ENCODE measurements at regions not wholly inside any gene's neighbourhood (a gene's known extent, or its start where the extent isn't known, plus 50 kb on each side); places are given as distances from the start of the nearest gene placed in this dataset.

- Histone ChIP-seq H3K4me1 (ENCODE audit: control insufficient read depth, insufficient read depth, low read length) (no peaks in the 10 kb centered on the region), H3K4me3 (ENCODE audit: insufficient read depth, low read depth, low read length) (no peak overlapping the region), H3K9me3 (ENCODE audit: control insufficient read depth, low read length) (no peaks in the 10 kb centered on the region), H3K36me3 (ENCODE audit: control insufficient read depth, insufficient read depth, low read length) (no peaks in the 10 kb centered on the region), H3K27me3 (ENCODE audit: control insufficient read depth, insufficient read depth, low read length, poor library complexity, severe bottlenecking) (no peaks in the 10 kb centered on the region), H3K27ac (ENCODE audit: insufficient read depth, low read depth, low read length, poor library complexity, severe bottlenecking) (no peak overlapping the region)
- 91 to 95% methylated on average over 6 of the region's 6 CpGs for WGBS, 2 experiments
These were observed 387.0 kb upstream of the CBLB start for GRCh38 chr3:106255870-106256248.

DNA sequence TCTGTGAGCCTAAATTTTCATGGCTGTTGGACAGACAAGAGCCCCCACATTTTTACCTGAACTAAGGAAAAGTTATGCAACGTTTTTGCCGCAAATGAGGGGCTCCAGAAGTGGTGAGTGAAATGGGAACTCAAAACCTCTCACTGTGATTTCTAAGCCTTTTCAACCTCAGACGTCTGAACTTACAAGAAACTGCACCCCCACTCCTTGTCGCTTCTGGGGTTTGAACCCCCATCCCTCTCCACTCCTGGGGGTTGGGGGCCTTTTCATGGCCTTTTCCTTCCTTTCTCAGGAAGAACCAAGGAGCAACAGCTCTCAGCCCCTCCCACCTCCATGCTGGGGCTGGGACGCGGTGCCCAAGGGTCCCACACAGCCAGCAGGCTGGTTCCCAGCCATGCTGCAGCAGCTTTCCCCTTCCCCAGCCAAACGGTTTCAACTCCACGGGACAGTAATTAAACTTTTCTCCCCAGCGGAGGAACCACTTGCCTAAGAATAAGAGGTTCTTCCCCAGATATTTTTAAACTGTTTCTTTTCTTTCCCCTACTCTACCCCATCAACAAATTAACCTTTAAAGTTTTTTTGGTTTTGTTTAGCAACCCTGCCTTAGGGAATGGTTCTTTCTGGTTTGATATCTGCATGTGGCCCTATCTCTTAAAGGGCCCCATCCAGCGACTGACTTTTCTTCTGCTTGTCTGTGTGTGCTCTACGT is 387.6 kb upstream of the CBLB start:
- H3K36me3 ChIP-seq (ENCODE audit: control insufficient read depth, insufficient read depth, low read length): no peaks in the 10 kb centered on the region
- no peaks in the 10 kb centered on the region for H3K4me1 ChIP-seq (ENCODE audit: control insufficient read depth, insufficient read depth, low read length)
- H3K9me3 ChIP-seq (ENCODE audit: control insufficient read depth, low read length): no peaks in the 10 kb centered on the region
- no peak overlapping the region for H3K4me3 ChIP-seq (ENCODE audit: insufficient read depth, low read depth, low read length)
- H3K27me3 ChIP-seq (ENCODE audit: control insufficient read depth, insufficient read depth, low read length, poor library complexity, severe bottlenecking): no peaks in the 10 kb centered on the region
- H3K27ac ChIP-seq (ENCODE audit: insufficient read depth, low read depth, low read length, poor library complexity, severe bottlenecking): no peak overlapping the region
- WGBS, 2 experiments: 83% methylated on average over 11 of the region's 11 CpGs

- no peaks in the 10 kb centered on the region for H3K36me3 ChIP-seq (ENCODE audit: control insufficient read depth, insufficient read depth, low read length)
- H3K4me1 ChIP-seq (ENCODE audit: control insufficient read depth, insufficient read depth, low read length): no peaks in the 10 kb centered on the region
- no peaks in the 10 kb centered on the region for H3K27me3 ChIP-seq (ENCODE audit: control insufficient read depth, insufficient read depth, low read length, poor library complexity, severe bottlenecking)
- H3K9me3 ChIP-seq (ENCODE audit: control insufficient read depth, low read length): no peaks in the 10 kb centered on the region
- no peak overlapping the region for H3K27ac ChIP-seq (ENCODE audit: insufficient read depth, low read depth, low read length, poor library complexity, severe bottlenecking)
- WGBS, 2 experiments: 92% methylated on average over 3 of the region's 3 CpGs
- no peak overlapping the region for H3K4me3 ChIP-seq (ENCODE audit: insufficient read depth, low read depth, low read length)
These were observed 388.4 kb upstream of the CBLB start for GRCh38 chr3:106257172-106257571.

- 94% methylated on average over 1 of the region's 1 CpG for WGBS, 2 experiments
- Histone ChIP-seq H3K4me3 (ENCODE audit: insufficient read depth, low read depth, low read length) (no peak overlapping the region), H3K27ac (ENCODE audit: insufficient read depth, low read depth, low read length, poor library complexity, severe bottlenecking) (no peak overlapping the region), H3K9me3 (ENCODE audit: control insufficient read depth, low read length) (no peaks in the 10 kb centered on the region), H3K27me3 (ENCODE audit: control insufficient read depth, insufficient read depth, low read length, poor library complexity, severe bottlenecking) (no peaks in the 10 kb centered on the region), H3K36me3 (ENCODE audit: control insufficient read depth, insufficient read depth, low read length) (no peaks in the 10 kb centered on the region), H3K4me1 (ENCODE audit: control insufficient read depth, insufficient read depth, low read length) (no peaks in the 10 kb centered on the region)
These were observed 392.6 kb upstream of the CBLB start for GRCh38 chr3:106261396-106261795.

- Histone ChIP-seq H3K4me1 (ENCODE audit: control insufficient read depth, insufficient read depth, low read length) (no peaks in the 10 kb centered on the region), H3K9me3 (ENCODE audit: control insufficient read depth, low read length) (no peaks in the 10 kb centered on the region), H3K36me3 (ENCODE audit: control insufficient read depth, insufficient read depth, low read length) (no peaks in the 10 kb centered on the region), H3K27me3 (ENCODE audit: control insufficient read depth, insufficient read depth, low read length, poor library complexity, severe bottlenecking) (no peaks in the 10 kb centered on the region), H3K27ac (ENCODE audit: insufficient read depth, low read depth, low read length, poor library complexity, severe bottlenecking) (no peak overlapping the region), H3K4me3 (ENCODE audit: insufficient read depth, low read depth, low read length) (no peak overlapping the region)
- whole genome bisulfite sequencing, 2 experiments: 89 to 94% methylated on average over 2 of the region's 2 CpGs
These were observed 393.3 kb upstream of the CBLB start for GRCh38 chr3:106261915-106262683.

GRCh38 chr3:106263011-106263410 is 394.2 kb upstream of the CBLB start:
- Histone ChIP-seq H3K36me3 (ENCODE audit: control insufficient read depth, insufficient read depth, low read length) (no peaks in the 10 kb centered on the region), H3K27me3 (ENCODE audit: control insufficient read depth, insufficient read depth, low read length, poor library complexity, severe bottlenecking) (no peaks in the 10 kb centered on the region), H3K4me1 (ENCODE audit: control insufficient read depth, insufficient read depth, low read length) (no peaks in the 10 kb centered on the region), H3K9me3 (ENCODE audit: control insufficient read depth, low read length) (no peaks in the 10 kb centered on the region), H3K27ac (ENCODE audit: insufficient read depth, low read depth, low read length, poor library complexity, severe bottlenecking) (no peak overlapping the region), H3K4me3 (ENCODE audit: insufficient read depth, low read depth, low read length) (no peak overlapping the region)
- 94 to 97% methylated on average over 5 of the region's 5 CpGs for WGBS, 2 experiments

- H3K4me1 ChIP-seq (ENCODE audit: control insufficient read depth, insufficient read depth, low read length): no peaks in the 10 kb centered on the region
- H3K36me3 ChIP-seq (ENCODE audit: control insufficient read depth, insufficient read depth, low read length): no peaks in the 10 kb centered on the region
- no peak overlapping the region for H3K27ac ChIP-seq (ENCODE audit: insufficient read depth, low read depth, low read length, poor library complexity, severe bottlenecking)
- no peaks in the 10 kb centered on the region for H3K9me3 ChIP-seq (ENCODE audit: control insufficient read depth, low read length)
- no peak overlapping the region for H3K4me3 ChIP-seq (ENCODE audit: insufficient read depth, low read depth, low read length)
- H3K27me3 ChIP-seq (ENCODE audit: control insufficient read depth, insufficient read depth, low read length, poor library complexity, severe bottlenecking): no peaks in the 10 kb centered on the region
These were observed 394.7 kb upstream of the CBLB start for GRCh38 chr3:106263546-106263945.

DNA sequence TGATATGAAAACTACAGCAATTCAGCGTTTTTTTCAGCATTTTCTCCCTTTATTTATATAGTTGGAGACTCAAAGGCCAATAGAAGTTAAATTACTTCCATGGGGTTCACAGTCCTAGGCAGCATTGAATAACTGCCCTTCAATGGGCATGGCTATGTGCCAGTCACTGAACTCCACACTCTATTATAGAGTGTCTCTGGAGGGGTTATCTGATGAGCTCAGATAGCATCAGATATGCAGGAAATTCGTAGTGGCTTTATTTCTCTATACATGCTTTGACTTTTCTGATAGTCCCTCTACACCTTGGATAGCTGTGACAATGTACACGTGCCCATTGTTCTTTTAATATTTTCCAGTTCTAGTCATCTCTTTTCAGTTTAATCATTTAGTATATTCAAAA is 396.9 kb upstream of the CBLB start:
- Histone ChIP-seq H3K4me3 (ENCODE audit: insufficient read depth, low read depth, low read length) (no peak overlapping the region), H3K36me3 (ENCODE audit: control insufficient read depth, insufficient read depth, low read length) (no peaks in the 10 kb centered on the region), H3K4me1 (ENCODE audit: control insufficient read depth, insufficient read depth, low read length) (no peaks in the 10 kb centered on the region), H3K9me3 (ENCODE audit: control insufficient read depth, low read length) (no peaks in the 10 kb centered on the region), H3K27ac (ENCODE audit: insufficient read depth, low read depth, low read length, poor library complexity, severe bottlenecking) (no peak overlapping the region), H3K27me3 (ENCODE audit: control insufficient read depth, insufficient read depth, low read length, poor library complexity, severe bottlenecking) (no peaks in the 10 kb centered on the region)
- WGBS, 2 experiments: 83 to 86% methylated on average over 1 to 2 of the region's 3 CpGs

- Histone ChIP-seq H3K27me3 (ENCODE audit: control insufficient read depth, insufficient read depth, low read length, poor library complexity, severe bottlenecking) (no peaks in the 10 kb centered on the region), H3K9me3 (ENCODE audit: control insufficient read depth, low read length) (no peaks in the 10 kb centered on the region), H3K36me3 (ENCODE audit: control insufficient read depth, insufficient read depth, low read length) (no peaks in the 10 kb centered on the region), H3K27ac (ENCODE audit: insufficient read depth, low read depth, low read length, poor library complexity, severe bottlenecking) (no peak overlapping the region), H3K4me3 (ENCODE audit: insufficient read depth, low read depth, low read length) (no peak overlapping the region), H3K4me1 (ENCODE audit: control insufficient read depth, insufficient read depth, low read length) (no peaks in the 10 kb centered on the region)
- WGBS, 2 experiments: 93 to 97% methylated on average over 4 of the region's 4 CpGs
These were observed 399.9 kb upstream of the CBLB start for GRCh38 chr3:106268696-106269095.

DNA sequence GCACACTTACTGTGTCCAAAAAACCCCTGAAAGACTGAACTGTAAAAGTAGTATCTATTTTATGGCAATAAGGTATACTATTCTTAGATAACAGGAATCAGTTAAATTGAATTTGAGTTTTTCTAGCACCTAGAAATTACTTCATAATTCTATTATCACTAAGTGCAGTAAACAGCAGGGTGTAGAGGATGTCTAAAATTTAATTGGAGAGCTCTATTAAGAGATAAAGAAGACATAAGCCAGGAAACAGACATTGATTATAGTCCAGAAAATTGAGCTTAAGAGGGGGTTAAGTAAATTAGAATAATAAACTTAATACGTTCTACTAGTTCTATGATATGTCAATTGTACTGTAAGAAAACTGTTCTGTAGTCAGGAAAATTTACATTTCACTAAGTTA is 403.5 kb upstream of the CBLB start:
- WGBS, 2 experiments: no CpG with 5 or more reads among the region's 1 CpG
- Histone ChIP-seq H3K9me3 (ENCODE audit: control insufficient read depth, low read length) (no peaks in the 10 kb centered on the region), H3K27ac (ENCODE audit: insufficient read depth, low read depth, low read length, poor library complexity, severe bottlenecking) (no peak overlapping the region), H3K4me3 (ENCODE audit: insufficient read depth, low read depth, low read length) (no peak overlapping the region), H3K4me1 (ENCODE audit: control insufficient read depth, insufficient read depth, low read length) (no peaks in the 10 kb centered on the region), H3K36me3 (ENCODE audit: control insufficient read depth, insufficient read depth, low read length) (no peaks in the 10 kb centered on the region), H3K27me3 (ENCODE audit: control insufficient read depth, insufficient read depth, low read length, poor library complexity, severe bottlenecking) (no peaks in the 10 kb centered on the region)
